ENCODE measurements at regions not wholly inside any gene's neighbourhood (a gene's known extent, or its start where the extent isn't known, plus 50 kb on each side); places are given as distances from the start of the nearest gene placed in this dataset.
A peak's percentile ranks its signal among the peaks of the same experiment; 100 is the strongest.
"Not testable (repeated sequence)": the region's sequence is repeated elsewhere in the genome, so short reads cannot be mapped to it uniquely, and the experiment has no call there.

GRCh38 chr1:72481420-72481970, 199.2 kb upstream of the NEGR1 start:
- no peak for DNase-seq

GRCh38 chr1:72466376-72466775, 184.0 kb upstream of the NEGR1 start:
- DNase-seq = no peak

GRCh38 chr1:72462186-72462905, 180.0 kb upstream of the NEGR1 start:
- no peak for DNase-seq

- DNase-seq = no peak
Observed at GRCh38 chr1:72442262-72442661, 159.9 kb upstream of the NEGR1 start.

- DNase-seq = no peak
Observed at GRCh38 chr1:72439036-72439435, 156.7 kb upstream of the NEGR1 start.

GRCh38 chr1:72438270-72438669, 155.9 kb upstream of the NEGR1 start:
- DNase-seq = no peak

GRCh38 chr1:72435025-72435424, 152.7 kb upstream of the NEGR1 start:
- peak; percentile 73 for DNase-seq

- DNase-seq = no peak
Observed at GRCh38 chr1:72434070-72434469, 151.7 kb upstream of the NEGR1 start.

- no peak for DNase-seq
Observed at GRCh38 chr1:72433591-72433990, 151.3 kb upstream of the NEGR1 start.

GRCh38 chr1:72432645-72433267, 150.4 kb upstream of the NEGR1 start:
- no peak for DNase-seq

GRCh38 chr1:72431810-72432209, 149.5 kb upstream of the NEGR1 start:
- no peak for DNase-seq

- not testable (repeated sequence) for DNase-seq
Observed at GRCh38 chr1:72428276-72428675, 145.9 kb upstream of the NEGR1 start.

- no peak for DNase-seq
Observed at GRCh38 chr1:72419229-72419628, 136.9 kb upstream of the NEGR1 start.

GRCh38 chr1:72412286-72412685, 129.9 kb upstream of the NEGR1 start:
- DNase-seq = no peak

GRCh38 chr1:72399807-72400206, 117.5 kb upstream of the NEGR1 start:
- DNase-seq = no peak

GRCh38 chr1:72397786-72398185, 115.4 kb upstream of the NEGR1 start:
- DNase-seq = no peak

GRCh38 chr1:72394457-72394856, 112.1 kb upstream of the NEGR1 start:
- DNase-seq = no peak

GRCh38 chr1:72379072-72379471, 96.7 kb upstream of the NEGR1 start:
- DNase-seq = no peak

GRCh38 chr1:72375226-72375625, 92.9 kb upstream of the NEGR1 start:
- no peak for DNase-seq

GRCh38 chr1:72371259-72372035, 89.1 kb upstream of the NEGR1 start:
- no peak for DNase-seq

GRCh38 chr1:72370836-72371235, 88.5 kb upstream of the NEGR1 start:
- not testable (repeated sequence) for DNase-seq

GRCh38 chr1:72369069-72369757, 86.9 kb upstream of the NEGR1 start:
- DNase-seq = no peak

- DNase-seq = no peak
Observed at GRCh38 chr1:72366466-72366865, 84.1 kb upstream of the NEGR1 start.

All from NCI-H1694 (cell line).